Epidermal melanocyte (primary cell): ENCODE measurements at regions not wholly inside any gene's neighbourhood (a gene's known extent, or its start where the extent isn't known, plus 50 kb on each side); places are given as distances from the start of the nearest gene placed in this dataset.

Experiments
- DNase-seq: peaks from one replicate; pipeline ENCODE4 v3.0.0; 2011; ENCODE audit warnings: low spot score; ENCODE audit not compliant: insufficient read length

DNA sequence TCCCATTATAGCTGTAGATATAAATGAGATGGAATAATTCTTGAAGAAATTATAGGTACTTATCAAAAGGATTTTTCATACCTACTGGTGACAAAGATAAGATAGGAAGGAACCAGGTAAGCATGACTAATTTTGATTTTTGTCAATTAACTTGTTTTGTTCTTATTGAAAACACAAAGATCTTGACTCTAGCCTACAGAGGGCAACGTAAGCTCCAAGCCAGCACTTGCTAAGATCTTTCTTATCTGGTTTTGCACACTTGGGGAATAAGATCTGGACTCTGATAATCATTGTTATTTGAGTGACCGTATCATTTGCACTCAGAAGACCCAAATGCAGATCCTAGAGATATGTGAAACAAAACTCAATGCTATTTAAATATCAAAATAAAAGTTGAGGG, 223.4 kb downstream of the VEGFC start:
- no peak for DNase-seq

- DNase-seq: no peak
Observed at GRCh38 chr4:176571206-176571605, 221.5 kb downstream of the VEGFC start.

DNA sequence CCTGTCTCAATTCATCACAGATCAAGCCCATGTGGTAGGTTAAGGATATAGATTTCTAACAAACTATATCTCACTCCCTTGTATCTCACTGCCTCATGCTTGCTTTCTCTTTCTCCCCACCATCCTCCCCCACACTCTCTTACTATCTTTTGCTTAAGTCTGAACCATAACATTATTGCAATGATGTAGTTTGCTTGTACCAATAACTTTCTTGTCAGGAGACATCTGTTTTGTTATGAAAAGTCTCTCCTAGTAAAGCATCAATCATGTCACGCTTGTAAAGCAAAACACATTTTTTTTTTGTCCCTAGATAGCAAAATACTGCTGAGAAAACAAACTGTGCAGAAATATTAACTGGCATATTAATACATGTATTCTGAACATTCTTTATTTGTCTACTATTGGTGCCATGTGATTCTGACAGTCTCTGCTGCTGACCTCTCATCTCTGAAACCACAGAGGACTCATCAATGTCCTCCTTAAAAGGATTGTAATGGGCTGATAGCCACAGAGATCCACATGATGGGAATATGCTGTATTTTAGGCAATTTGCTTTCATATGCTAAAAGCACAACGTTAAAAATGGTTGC, 217.5 kb downstream of the VEGFC start:
- DNase-seq: no peak

GRCh38 chr4:176579226-176579625, 213.5 kb downstream of the VEGFC start:
- no peak for DNase-seq

DNA sequence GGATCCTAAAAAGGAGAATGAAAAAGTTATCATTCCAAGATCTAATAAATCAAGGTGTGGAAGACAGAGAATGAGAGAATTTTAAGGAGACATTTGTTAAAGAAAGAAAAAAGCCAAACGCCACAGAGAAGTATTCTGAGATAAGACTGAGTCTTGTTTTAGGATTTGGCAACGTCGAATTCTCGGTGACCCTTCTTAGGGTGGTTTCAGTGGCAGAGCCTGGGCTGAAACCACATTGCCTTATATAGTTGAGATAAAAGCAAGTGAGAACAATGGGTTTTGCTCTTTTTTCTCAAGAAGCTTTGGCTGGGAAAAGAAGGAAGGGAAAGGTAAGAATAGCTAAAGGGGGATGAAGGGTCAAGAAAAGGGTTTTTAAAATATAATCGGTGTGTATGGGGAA, 209.4 kb downstream of the VEGFC start:
- no peak for DNase-seq

DNA sequence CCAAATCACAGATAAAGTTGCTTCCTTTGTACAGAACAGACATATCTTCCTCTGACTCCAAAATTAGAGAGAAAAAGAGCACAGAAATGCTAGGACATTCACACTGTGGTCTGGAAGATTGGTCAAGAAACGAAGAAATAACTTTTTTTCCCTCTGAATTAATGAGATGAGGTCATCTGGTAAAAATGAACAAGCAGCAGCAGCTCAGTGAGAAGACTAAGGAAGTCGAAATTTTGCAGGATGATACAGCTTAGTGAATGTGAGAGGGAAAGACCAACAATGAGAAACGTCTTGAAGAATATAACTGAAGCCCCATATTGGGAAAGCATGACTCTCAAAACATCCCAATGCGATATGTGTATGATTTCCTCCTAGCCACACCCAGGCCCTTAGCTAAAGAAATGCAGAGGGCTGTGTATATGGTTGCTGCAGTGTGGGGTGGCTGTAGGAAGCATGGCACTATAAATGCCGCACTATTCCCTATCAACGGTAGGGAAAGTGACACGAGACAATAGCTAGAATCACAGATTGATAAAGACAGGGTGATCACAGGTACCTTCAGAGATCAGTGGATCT, 208.6 kb downstream of the VEGFC start:
- DNase-seq: no peak

GRCh38 chr4:176587920-176588319, 204.8 kb downstream of the VEGFC start:
- no peak for DNase-seq

DNA sequence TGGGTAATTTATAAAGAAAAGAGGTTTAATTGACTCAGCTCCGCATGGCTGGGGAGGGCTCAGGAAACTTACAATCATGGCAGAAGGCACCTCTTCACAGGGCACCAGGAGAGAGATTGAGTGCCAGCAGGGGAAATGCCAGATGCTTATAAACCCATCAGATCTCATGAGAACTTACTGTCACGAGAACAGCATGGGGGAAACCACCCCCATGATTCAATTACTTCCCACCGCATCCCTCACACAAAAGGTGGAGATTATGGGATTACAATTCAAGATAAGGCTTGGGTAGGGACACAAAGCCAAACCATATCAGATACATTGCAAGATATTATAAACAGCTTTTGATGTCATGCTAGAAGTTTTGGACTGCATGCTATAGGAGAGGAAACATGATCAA, 204.3 kb downstream of the VEGFC start:
- DNase-seq: no peak

DNA sequence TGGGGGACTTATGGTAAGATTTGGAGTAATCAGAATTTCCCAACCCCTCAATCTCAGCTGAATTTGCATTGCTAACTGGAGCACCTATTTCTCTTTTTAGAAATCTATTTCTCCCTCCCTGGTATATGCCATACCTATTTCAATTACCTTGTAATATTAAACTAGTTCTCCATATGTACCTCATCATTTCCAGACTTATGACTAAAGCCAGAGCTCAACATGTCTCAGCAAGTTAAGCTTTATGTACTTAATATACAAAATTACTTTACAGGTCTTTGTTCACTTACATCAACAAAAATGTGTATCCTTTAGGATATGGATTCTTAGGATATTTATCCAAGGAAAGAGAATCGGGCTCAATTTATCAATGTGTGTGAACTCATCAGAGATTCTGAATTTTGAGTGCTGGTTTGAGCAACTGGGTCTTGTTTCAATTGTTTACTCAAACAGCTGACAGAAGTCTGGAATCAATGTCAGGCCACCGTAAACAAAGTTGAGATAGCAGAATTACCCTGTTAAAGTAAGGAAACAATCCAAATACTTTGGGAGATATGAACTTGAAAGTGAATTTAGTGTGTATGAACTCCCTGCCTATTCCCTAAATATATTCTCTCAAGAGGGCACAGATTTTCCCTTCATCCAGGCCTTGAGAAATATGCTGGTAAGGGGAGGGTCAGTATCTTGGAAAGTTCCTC, 199.6 kb downstream of the VEGFC start:
- DNase-seq: no peak

GRCh38 chr4:176593943-176594342, 198.8 kb downstream of the VEGFC start:
- no peak for DNase-seq

DNA sequence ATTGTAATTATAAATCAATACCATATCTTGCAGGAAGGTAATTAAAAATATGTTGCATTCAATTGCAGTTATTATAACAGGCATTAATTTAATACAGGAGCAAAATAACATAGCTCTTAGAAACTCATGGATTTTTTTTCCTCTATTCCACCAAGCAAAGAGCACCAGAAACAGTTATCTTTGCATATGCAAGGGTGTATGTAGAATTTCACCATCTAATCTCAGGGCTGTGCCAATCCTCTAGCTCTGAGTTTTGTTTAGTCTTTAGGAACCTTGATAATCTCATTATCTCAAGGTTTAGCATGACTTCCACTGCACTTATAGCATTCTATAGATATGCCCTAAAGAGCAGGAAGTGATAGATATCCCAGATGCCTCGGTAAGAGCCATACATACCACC, 197.5 kb downstream of the VEGFC start:
- DNase-seq: no peak

DNA sequence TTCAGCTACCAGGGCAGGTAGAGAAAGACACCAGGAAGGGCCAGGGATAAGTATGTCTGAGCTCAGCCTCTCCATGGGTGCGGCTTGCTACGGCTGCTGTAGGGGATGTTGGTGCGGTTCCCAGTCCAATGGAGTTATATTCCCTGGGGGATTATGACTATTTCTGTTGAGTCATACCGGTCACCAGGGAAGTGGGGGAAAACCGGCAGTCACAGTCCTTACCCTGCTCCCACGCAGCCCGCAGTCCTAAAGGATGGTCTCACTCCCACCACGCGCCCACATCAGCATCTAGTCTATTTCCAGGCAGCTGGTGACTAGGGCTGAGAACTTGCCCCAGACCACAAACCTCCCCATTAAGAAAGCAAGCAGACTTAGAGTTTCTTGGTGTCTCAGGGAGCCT, 191.6 kb downstream of the VEGFC start:
- DNase-seq: no peak

DNA sequence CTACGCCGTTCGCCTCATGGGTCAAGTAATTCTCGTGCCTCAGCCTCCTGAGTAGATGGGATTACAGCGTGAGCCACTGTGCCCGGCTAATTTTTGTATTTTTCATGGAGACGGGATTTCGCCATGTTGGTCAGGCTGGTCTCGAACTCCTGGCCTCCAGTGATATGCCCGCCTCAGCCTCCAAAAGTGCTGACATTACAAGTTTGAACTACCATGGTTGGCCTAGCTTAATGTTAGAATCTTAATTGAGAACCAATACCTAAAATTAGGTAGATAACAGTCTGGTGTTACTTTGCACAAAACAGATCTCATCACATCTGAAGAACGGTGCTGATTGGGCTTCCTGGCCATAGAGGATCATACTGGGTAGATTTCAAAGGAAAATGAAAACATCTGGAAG, 184.9 kb downstream of the VEGFC start:
- no peak for DNase-seq

DNA sequence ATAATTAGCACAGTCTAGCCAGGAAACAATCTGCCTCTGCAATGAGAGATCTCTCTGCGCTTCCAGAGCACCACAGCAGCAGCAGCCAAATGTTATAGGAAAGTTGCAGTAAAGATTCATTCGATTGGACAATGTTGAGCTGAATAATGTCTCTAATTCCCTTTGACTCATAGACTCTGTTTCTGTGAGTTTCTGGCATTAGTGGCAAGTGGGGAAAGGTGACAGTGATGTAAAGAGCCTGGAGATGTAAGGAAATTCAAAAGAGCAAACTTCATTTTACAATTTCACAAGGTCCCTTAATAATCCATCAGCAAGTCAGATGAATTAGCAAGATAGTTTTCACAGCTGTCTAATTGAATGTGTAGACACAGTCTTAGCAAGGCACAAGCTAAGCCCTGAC, 184.4 kb downstream of the VEGFC start:
- no peak for DNase-seq

DNA sequence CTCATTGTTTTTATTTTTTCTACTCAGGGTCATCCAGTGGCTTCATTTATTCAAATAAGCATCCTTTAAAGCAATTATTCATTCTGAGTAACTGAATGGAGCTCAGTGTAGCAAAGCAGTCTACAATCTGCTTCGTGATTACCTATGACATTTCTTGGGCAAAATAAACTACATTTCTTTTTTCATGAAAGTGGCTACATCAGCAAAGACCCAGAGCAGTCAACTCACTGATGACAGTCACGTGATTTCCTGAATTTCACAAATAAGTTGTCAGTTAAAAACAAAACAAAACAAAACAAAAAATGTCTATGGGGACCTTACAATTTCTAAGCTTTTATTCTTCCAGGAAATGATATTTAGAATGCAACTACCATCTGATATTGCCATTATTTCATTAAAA, 182.1 kb downstream of the VEGFC start:
- no peak for DNase-seq

DNA sequence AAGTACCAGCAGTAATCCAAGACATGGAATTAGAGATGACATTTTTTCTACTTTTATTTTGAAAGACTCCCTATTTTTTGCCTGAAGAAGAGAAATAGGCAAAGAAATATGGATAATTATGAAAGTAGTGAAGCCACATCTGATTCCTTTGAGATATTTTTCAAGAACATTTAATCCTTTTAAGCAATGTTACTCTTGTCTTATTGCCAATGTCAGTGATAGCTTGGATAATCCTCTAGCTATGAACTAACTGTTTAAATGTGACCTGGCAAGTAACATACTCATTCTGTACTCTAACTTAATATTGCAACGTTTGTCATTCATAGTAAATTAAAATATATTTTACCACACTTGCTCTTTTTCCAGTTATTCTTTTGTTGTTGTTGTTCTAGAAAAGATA, 181.3 kb downstream of the VEGFC start:
- no peak for DNase-seq

- no peak for DNase-seq
Observed at GRCh38 chr4:176611951-176612350, 180.8 kb downstream of the VEGFC start.

DNA sequence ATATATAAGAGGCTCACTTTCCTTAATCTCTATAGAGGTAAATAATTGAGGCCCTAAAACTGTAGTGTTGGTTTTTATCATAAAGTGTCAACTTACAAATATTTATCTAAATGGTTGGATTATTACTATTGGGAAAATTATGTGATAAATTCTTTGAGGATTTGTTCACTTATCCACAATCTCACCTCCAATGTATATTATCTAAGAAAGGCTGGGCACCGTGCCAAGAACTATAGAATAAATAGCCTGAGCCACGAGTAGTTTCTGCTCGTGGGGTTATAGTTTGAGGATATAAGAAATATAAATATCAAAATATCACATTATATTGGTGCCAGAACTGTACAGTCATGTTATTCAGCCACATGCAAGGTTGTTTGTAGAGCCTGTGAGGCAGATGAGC, 177.9 kb downstream of the VEGFC start:
- DNase-seq: no peak

GRCh38 chr4:176616151-176616550, 176.6 kb downstream of the VEGFC start:
- DNase-seq: no peak

GRCh38 chr4:176618138-176618537, 174.6 kb downstream of the VEGFC start:
- DNase-seq: no peak

- DNase-seq: no peak
Observed at GRCh38 chr4:176619430-176619829, 173.3 kb downstream of the VEGFC start.

GRCh38 chr4:176622251-176622948, 170.3 kb downstream of the VEGFC start:
- DNase-seq: peak; percentile 30
